ENCODE measurements at regions not wholly inside any gene's neighbourhood (a gene's known extent, or its start where the extent isn't known, plus 50 kb on each side); places are given as distances from the start of the nearest gene placed in this dataset.
"Not testable (repeated sequence)": the region's sequence is repeated elsewhere in the genome, so short reads cannot be mapped to it uniquely, and the experiment has no call there.

DNA sequence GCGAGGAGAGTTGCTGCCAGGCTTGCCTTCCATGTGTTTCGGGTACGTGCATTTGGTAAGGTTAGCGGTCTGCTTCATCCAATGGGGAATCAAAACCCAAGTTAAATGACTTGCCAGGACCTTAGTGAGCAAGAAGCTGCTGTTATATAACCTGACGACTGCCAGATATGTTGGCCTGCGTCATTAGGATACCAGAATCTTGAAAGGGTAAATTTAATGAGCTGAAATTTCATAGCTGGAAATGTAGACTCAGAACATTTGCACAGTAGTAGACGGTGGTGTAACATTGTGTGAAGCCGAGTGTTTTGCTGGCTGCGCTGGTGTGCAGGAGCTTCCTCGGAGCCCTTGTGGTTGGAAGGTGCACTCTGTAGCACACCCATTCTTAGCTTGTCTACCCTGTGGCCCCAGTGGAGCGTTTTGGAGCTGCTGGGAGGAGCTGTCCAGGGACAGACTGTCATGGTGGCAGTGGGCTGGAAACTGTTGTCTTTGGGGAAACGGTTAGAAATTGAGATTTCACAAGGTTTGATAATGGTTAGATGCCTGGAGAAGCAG lies 66.3 kb upstream of the CRYM start:
- TF ChIP-seq, protein P1, sequence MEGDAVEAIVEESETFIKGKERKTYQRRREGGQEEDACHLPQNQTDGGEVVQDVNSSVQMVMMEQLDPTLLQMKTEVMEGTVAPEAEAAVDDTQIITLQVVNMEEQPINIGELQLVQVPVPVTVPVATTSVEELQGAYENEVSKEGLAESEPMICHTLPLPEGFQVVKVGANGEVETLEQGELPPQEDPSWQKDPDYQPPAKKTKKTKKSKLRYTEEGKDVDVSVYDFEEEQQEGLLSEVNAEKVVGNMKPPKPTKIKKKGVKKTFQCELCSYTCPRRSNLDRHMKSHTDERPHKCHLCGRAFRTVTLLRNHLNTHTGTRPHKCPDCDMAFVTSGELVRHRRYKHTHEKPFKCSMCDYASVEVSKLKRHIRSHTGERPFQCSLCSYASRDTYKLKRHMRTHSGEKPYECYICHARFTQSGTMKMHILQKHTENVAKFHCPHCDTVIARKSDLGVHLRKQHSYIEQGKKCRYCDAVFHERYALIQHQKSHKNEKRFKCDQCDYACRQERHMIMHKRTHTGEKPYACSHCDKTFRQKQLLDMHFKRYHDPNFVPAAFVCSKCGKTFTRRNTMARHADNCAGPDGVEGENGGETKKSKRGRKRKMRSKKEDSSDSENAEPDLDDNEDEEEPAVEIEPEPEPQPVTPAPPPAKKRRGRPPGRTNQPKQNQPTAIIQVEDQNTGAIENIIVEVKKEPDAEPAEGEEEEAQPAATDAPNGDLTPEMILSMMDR (IDR thresholded peaks at IDR 0.05) = not testable (repeated sequence)
- not testable (repeated sequence) for TF ChIP-seq POLR2A (IDR thresholded peaks at IDR 0.05)

Data from adrenal gland (tissue), 5 donors.